ENCODE measurements at regions not wholly inside any gene's neighbourhood (a gene's known extent, or its start where the extent isn't known, plus 50 kb on each side); places are given as distances from the start of the nearest gene placed in this dataset.

- no peak for TF ChIP-seq TCF7 (CRISPR knock-in tag; IDR thresholded peaks at IDR 0.05; ENCODE audit: low read depth)
- no peak for TF ChIP-seq KAT7 (CRISPR knock-in tag; IDR thresholded peaks at IDR 0.05; ENCODE audit: borderline replicate concordance)
Measured at GRCh38 chr3:110293660-110294059, 778.0 kb upstream of the NECTIN3 start (continued).

- Mint-ChIP-seq H3K36me3 (peaks cover 33% of the 10 kb centered on the region), H3K27me3 (ENCODE audit: low read depth) (no peaks in the 10 kb centered on the region), H3K4me1 (peaks cover 9% of the 10 kb centered on the region), H3K9me3 (peaks cover 46% of the 10 kb centered on the region), H3K27ac (no peak overlapping the region), H3K4me3 (no peak overlapping the region)
- TF ChIP-seq HMGXB4 (CRISPR knock-in tag; IDR thresholded peaks at IDR 0.05) (no peak), ZNF263 (CRISPR knock-in tag; IDR thresholded peaks at IDR 0.05; ENCODE audit: low read depth) (no peak), ATF1 (CRISPR knock-in tag; IDR thresholded peaks at IDR 0.05) (no peak), TEAD4 (CRISPR knock-in tag; IDR thresholded peaks at IDR 0.05) (no peak), JAZF1 (CRISPR knock-in tag; IDR thresholded peaks at IDR 0.05) (no peak), SMAD4 (CRISPR knock-in tag; IDR thresholded peaks at IDR 0.05) (no peak), FOXK1 (CRISPR knock-in tag; IDR thresholded peaks at IDR 0.05) (no peak), ZNF423 (CRISPR knock-in tag; IDR thresholded peaks at IDR 0.05) (no peak)
- ChIA-PET POLR2A (no interaction called here), CTCF (no interaction called here)
- ATAC-seq (no peak), DNase-seq (ENCODE audit: low spot score) (no peak)
Measured at GRCh38 chr3:110296885-110297284, 774.7 kb upstream of the NECTIN3 start.

GRCh38 chr3:110301781-110302180 is 769.8 kb upstream of the NECTIN3 start:
- POLR2A ChIA-PET: no interaction called here
- H3K4me3 Mint-ChIP-seq: no peak overlapping the region

GRCh38 chr3:110307065-110307809 is 764.4 kb upstream of the NECTIN3 start:
- ChIA-PET POLR2A (no interaction called here), CTCF (no interaction called here)
- Mint-ChIP-seq H3K27ac (no peak overlapping the region), H3K36me3 (no peaks in the 10 kb centered on the region), H3K9me3 (no peaks in the 10 kb centered on the region), H3K4me3 (no peak overlapping the region), H3K4me1 (no peaks in the 10 kb centered on the region), H3K27me3 (ENCODE audit: low read depth) (no peaks in the 10 kb centered on the region)
- ATAC-seq (no peak), DNase-seq (ENCODE audit: low spot score) (no peak)
- TF ChIP-seq ZNF423 (CRISPR knock-in tag; IDR thresholded peaks at IDR 0.05) (no peak), NR2C2 (CRISPR knock-in tag; IDR thresholded peaks at IDR 0.05) (no peak), NR3C1 (CRISPR knock-in tag; conservative IDR thresholded peaks at IDR 0.05; ENCODE audit: low read depth) (no peak), TCF7 (CRISPR knock-in tag; IDR thresholded peaks at IDR 0.05; ENCODE audit: low read depth) (no peak), ATF6 (CRISPR knock-in tag; IDR thresholded peaks at IDR 0.05) (no peak), OVOL2 (CRISPR knock-in tag; IDR thresholded peaks at IDR 0.05; ENCODE audit: borderline replicate concordance) (no peak), ZNF671 (CRISPR knock-in tag; IDR thresholded peaks at IDR 0.05) (no peak), RELA (CRISPR knock-in tag; IDR thresholded peaks at IDR 0.05; ENCODE audit: borderline replicate concordance) (no peak), PREB (CRISPR knock-in tag; IDR thresholded peaks at IDR 0.05; ENCODE audit: borderline replicate concordance) (no peak), PRRX2 (CRISPR knock-in tag; IDR thresholded peaks at IDR 0.05) (no peak)

More at GRCh38 chr3:110301781-110302180, 769.8 kb upstream of the NECTIN3 start:
- CTCF ChIA-PET: no interaction called here
- no peak for ATAC-seq
- DNase-seq (ENCODE audit: low spot score): no peak
- no peaks in the 10 kb centered on the region for H3K36me3 Mint-ChIP-seq
- H3K4me1 Mint-ChIP-seq: peaks cover 4% of the 10 kb centered on the region
- H3K27me3 Mint-ChIP-seq (ENCODE audit: low read depth): no peaks in the 10 kb centered on the region
- H3K9me3 Mint-ChIP-seq: peaks cover 10% of the 10 kb centered on the region
- no peak for TF ChIP-seq CDX4 (CRISPR knock-in tag; IDR thresholded peaks at IDR 0.05; ENCODE audit: borderline replicate concordance)
- TF ChIP-seq FOXK1 (CRISPR knock-in tag; IDR thresholded peaks at IDR 0.05): no peak
- no peak for TF ChIP-seq TP53 (CRISPR knock-in tag; IDR thresholded peaks at IDR 0.05)
- no peak for TF ChIP-seq MXD4 (CRISPR knock-in tag; IDR thresholded peaks at IDR 0.05; ENCODE audit: borderline replicate concordance)
- no peak for TF ChIP-seq NFATC4 (CRISPR knock-in tag; IDR thresholded peaks at IDR 0.05)
- no peak for TF ChIP-seq NR2C2 (CRISPR knock-in tag; IDR thresholded peaks at IDR 0.05)
- no peak for TF ChIP-seq ZNF512 (CRISPR knock-in tag; IDR thresholded peaks at IDR 0.05; ENCODE audit: borderline replicate concordance)
- no peak for TF ChIP-seq CBFB (CRISPR knock-in tag; IDR thresholded peaks at IDR 0.05; ENCODE audit: low read depth)
- no peak for TF ChIP-seq ETV6 (CRISPR knock-in tag; IDR thresholded peaks at IDR 0.05)
- no peak overlapping the region for H3K27ac Mint-ChIP-seq

Data from WTC11 (cell line).